Subcutaneous abdominal adipose tissue (tissue), 5 donors: ENCODE measurements at regions not wholly inside any gene's neighbourhood (a gene's known extent, or its start where the extent isn't known, plus 50 kb on each side); places are given as distances from the start of the nearest gene placed in this dataset.
"Not testable (repeated sequence)": the region's sequence is repeated elsewhere in the genome, so short reads cannot be mapped to it uniquely, and the experiment has no call there.

Experiments used
- H3K27ac ChIP-seq: one replicate; pipeline ENCODE4 v1.7.0; 2013; ENCODE audit warnings: low read depth, mild to moderate bottlenecking, inconsistent platforms, low read length, moderate library complexity
- H3K27me3 ChIP-seq, 5 donors: one replicate each; pipeline ENCODE4 v1.7.0; 2013; ENCODE audit warnings: low read length in 5 of 5, inconsistent platforms in 1 of 5; ENCODE audit not compliant: control insufficient read depth in 5 of 5, insufficient read depth in 4 of 5
- H3K36me3 ChIP-seq, 5 donors: one replicate each; pipeline ENCODE4 v1.7.0; 2013; ENCODE audit warnings: low read length in 5 of 5; ENCODE audit not compliant: control insufficient read depth in 5 of 5, insufficient read depth in 5 of 5
- H3K4me1 ChIP-seq, 5 donors: one replicate each; pipeline ENCODE4 v1.7.0; 2013; ENCODE audit warnings: low read length in 5 of 5, mild to moderate bottlenecking in 3 of 5, moderate library complexity in 1 of 5; ENCODE audit not compliant: control insufficient read depth in 5 of 5, insufficient read depth in 5 of 5
- H3K4me3 ChIP-seq, 5 donors: one replicate each; pipeline ENCODE4 v1.7.0; 2013; ENCODE audit warnings: low read length in 5 of 5, low read depth in 1 of 5
- H3K9ac ChIP-seq, 5 donors: one replicate each; pipeline ENCODE4 v1.7.0; 2013; ENCODE audit warnings: low read length in 5 of 5, mild to moderate bottlenecking in 4 of 5, moderate library complexity in 3 of 5
- H3K9me3 ChIP-seq, 5 donors: one replicate each; pipeline ENCODE4 v1.7.0; 2013; ENCODE audit warnings: low read length in 5 of 5; ENCODE audit not compliant: control insufficient read depth in 5 of 5
- donor health status: healthy.
- donor health status: healthy.
- donor health status: healthy.
- donor health status: healthy.
- donor health status: healthy.

GRCh38 chr5:40359832-40360231 is 319.9 kb upstream of the PTGER4 start:
- no peak overlapping the region for H3K4me3 ChIP-seq
- H3K27ac ChIP-seq: no peak overlapping the region
- H3K27me3 ChIP-seq: no peaks in the 10 kb centered on the region
- H3K4me1 ChIP-seq: peaks cover 0 to 14% (median 10%) of the 10 kb centered on the region in 5 donors
- no peak overlapping the region for H3K9ac ChIP-seq
- peaks cover 0 to 3% (median 0%) of the 10 kb centered on the region in 5 donors for H3K9me3 ChIP-seq
- no peaks in the 10 kb centered on the region for H3K36me3 ChIP-seq

- no peaks in the 10 kb centered on the region for H3K36me3 ChIP-seq
- H3K4me1 ChIP-seq: peaks cover 0 to 14% (median 10%) of the 10 kb centered on the region in 5 donors
- H3K9me3 ChIP-seq: peaks cover 0 to 3% (median 0%) of the 10 kb centered on the region in 5 donors
- no peaks in the 10 kb centered on the region for H3K27me3 ChIP-seq
- no peak overlapping the region for H3K9ac ChIP-seq
- no peak overlapping the region for H3K4me3 ChIP-seq
- H3K27ac ChIP-seq: no peak overlapping the region
Measured at GRCh38 chr5:40359093-40359492, 320.6 kb upstream of the PTGER4 start.

GRCh38 chr5:40356248-40356647 is 323.5 kb upstream of the PTGER4 start:
- no peak overlapping the region for H3K9ac ChIP-seq
- H3K27me3 ChIP-seq: no peaks in the 10 kb centered on the region
- H3K36me3 ChIP-seq: no peaks in the 10 kb centered on the region
- H3K4me3 ChIP-seq: no peak overlapping the region
- H3K9me3 ChIP-seq: peaks cover 0 to under 1% (median 0%) of the 10 kb centered on the region in 5 donors
- H3K27ac ChIP-seq: no peak overlapping the region
- H3K4me1 ChIP-seq: peaks cover 0 to 14% (median 10%) of the 10 kb centered on the region in 5 donors

GRCh38 chr5:40355846-40356245 is 323.9 kb upstream of the PTGER4 start:
- no peaks in the 10 kb centered on the region for H3K27me3 ChIP-seq
- H3K9ac ChIP-seq: no peak overlapping the region
- H3K36me3 ChIP-seq: no peaks in the 10 kb centered on the region
- H3K9me3 ChIP-seq: peaks cover 0 to 2% (median 0%) of the 10 kb centered on the region in 5 donors
- H3K27ac ChIP-seq: no peak overlapping the region
- H3K4me3 ChIP-seq: no peak overlapping the region
- H3K4me1 ChIP-seq: peaks cover 0 to 14% (median 10%) of the 10 kb centered on the region in 5 donors

GRCh38 chr5:40355181-40355580 is 324.5 kb upstream of the PTGER4 start:
- Histone ChIP-seq H3K36me3 (no peaks in the 10 kb centered on the region), H3K4me1 (peaks cover 0 to 14% (median 10%) of the 10 kb centered on the region in 5 donors), H3K9ac (no peak overlapping the region), H3K9me3 (peaks cover 0 to 2% (median 0%) of the 10 kb centered on the region in 5 donors), H3K4me3 (no peak overlapping the region), H3K27ac (no peak overlapping the region), H3K27me3 (no peaks in the 10 kb centered on the region)

GRCh38 chr5:40354171-40354570 is 325.5 kb upstream of the PTGER4 start:
- Histone ChIP-seq H3K9me3 (peaks cover 0 to 8% (median 4%) of the 10 kb centered on the region in 5 donors), H3K27me3 (no peaks in the 10 kb centered on the region), H3K9ac (no peak overlapping the region), H3K27ac (no peak overlapping the region), H3K4me1 (peaks cover 0 to 14% (median 10%) of the 10 kb centered on the region in 5 donors), H3K4me3 (no peak overlapping the region), H3K36me3 (no peaks in the 10 kb centered on the region)

- Histone ChIP-seq H3K27me3 (no peaks in the 10 kb centered on the region), H3K9ac (no peak overlapping the region), H3K9me3 (peaks cover 0 to 13% (median 5%) of the 10 kb centered on the region in 5 donors), H3K27ac (no peak overlapping the region), H3K4me1 (peaks cover 0 to 14% (median 10%) of the 10 kb centered on the region in 5 donors), H3K4me3 (no peak overlapping the region), H3K36me3 (no peaks in the 10 kb centered on the region)
Measured at GRCh38 chr5:40353442-40353841, 326.3 kb upstream of the PTGER4 start.

GRCh38 chr5:40347981-40348725 is 331.6 kb upstream of the PTGER4 start:
- H3K9ac ChIP-seq: no peak overlapping the region
- H3K36me3 ChIP-seq: no peaks in the 10 kb centered on the region
- no peak overlapping the region for H3K27ac ChIP-seq
- H3K4me1 ChIP-seq: peaks cover 0 to 12% (median 2%) of the 10 kb centered on the region in 5 donors
- peaks cover 0 to 13% (median 5%) of the 10 kb centered on the region in 5 donors for H3K9me3 ChIP-seq
- H3K27me3 ChIP-seq: no peaks in the 10 kb centered on the region
- H3K4me3 ChIP-seq: no peak overlapping the region

GRCh38 chr5:40346901-40347300 is 332.8 kb upstream of the PTGER4 start:
- peaks cover 0 to 13% (median 5%) of the 10 kb centered on the region in 5 donors for H3K9me3 ChIP-seq
- H3K4me1 ChIP-seq: peaks cover 0 to 12% (median 2%) of the 10 kb centered on the region in 5 donors
- H3K27ac ChIP-seq: peak overlapping the region; percentile 30
- no peak overlapping the region for H3K9ac ChIP-seq
- no peaks in the 10 kb centered on the region for H3K36me3 ChIP-seq
- H3K4me3 ChIP-seq: no peak overlapping the region
- no peaks in the 10 kb centered on the region for H3K27me3 ChIP-seq

- H3K27ac ChIP-seq, H3K9me3 ChIP-seq, H3K36me3 ChIP-seq, H3K4me1 ChIP-seq, H3K27me3 ChIP-seq, H3K9ac ChIP-seq, H3K4me3 ChIP-seq: not testable (repeated sequence)
Measured at GRCh38 chr5:40338434-40338833, 341.3 kb upstream of the PTGER4 start.
